PC-9 (cell line): ENCODE measurements at regions not wholly inside any gene's neighbourhood (a gene's known extent, or its start where the extent isn't known, plus 50 kb on each side); places are given as distances from the start of the nearest gene placed in this dataset.
"Not testable (repeated sequence)": the region's sequence is repeated elsewhere in the genome, so short reads cannot be mapped to it uniquely, and the experiment has no call there.

Experiments used
- BruUV-seq: library from RNA; stranded (reverse); fragments of 400-500 nt; replicated peaks from 2 replicates; lab custom pipeline; 2021; lab: Mats Ljungman, UMichigan
- CTCF ChIA-PET: fragments of 300-600 bp; sonication (Branson Sonifier 250); formaldehyde crosslinking; loops from one replicate; lab custom pipeline; 2022; ENCODE audit warnings: antibody characterized with exemption; lab: Charles Lee
- POLR2A ChIA-PET: fragments of 300-600 bp; sonication (Branson Sonifier 250); formaldehyde crosslinking; loops from one replicate; lab custom pipeline; 2022; ENCODE audit warnings: antibody characterized with exemption; ENCODE audit not compliant: unreplicated experiment; lab: Charles Lee
- DNase-seq, 2 experiments: peaks; one replicate each; pipeline versions ENCODE4 v3.0.0 to v3.0.0-alpha.2; 2015 to 2022; ENCODE audit warnings: mixed read lengths in 1 of 2
- H2AFZ ChIP-seq: fragments of 200-600 bp; sonication (generic); 2 replicates; pipeline ENCODE4 v1.8.1; 2017; ENCODE audit warnings: antibody characterized with exemption
- H3F3A ChIP-seq: fragments of 200-600 bp; sonication (generic); 2 replicates; pipeline ENCODE4 v1.8.1; 2017; ENCODE audit warnings: antibody characterized with exemption, mild to moderate bottlenecking, low read depth; ENCODE audit not compliant: insufficient read depth
- H3K27ac ChIP-seq: fragments of 200-600 bp; sonication (generic); 2 replicates; pipeline ENCODE4 v1.6.1; 2016; ENCODE audit warnings: mixed run types
- H3K27me3 ChIP-seq: fragments of 200-600 bp; sonication (generic); 2 replicates; pipeline ENCODE4 v1.6.1; 2016; ENCODE audit warnings: low read depth, mixed run types; ENCODE audit not compliant: insufficient read depth
- H3K36me3 ChIP-seq: fragments of 200-600 bp; sonication (generic); 2 replicates; pipeline ENCODE4 v1.6.1; 2016; ENCODE audit warnings: low read depth, mixed run types
- H3K4me1 ChIP-seq: fragments of 200-600 bp; sonication (generic); replicated peaks from 2 replicates; pipeline ENCODE4 v1.6.1; 2016; ENCODE audit warnings: mixed run types; ENCODE audit not compliant: insufficient read depth
- H3K4me2 ChIP-seq: fragments of 200-600 bp; sonication (generic); 2 replicates; pipeline ENCODE4 v1.6.1; 2017; ENCODE audit warnings: mixed run types
- H3K4me3 ChIP-seq: fragments of 200-600 bp; sonication (generic); 2 replicates; pipeline ENCODE4 v1.6.1; 2016; ENCODE audit warnings: mixed run types
- H3K79me2 ChIP-seq: fragments of 200-600 bp; sonication (generic); 2 replicates; pipeline ENCODE4 v1.6.1; 2017; ENCODE audit warnings: low read depth, mixed run types
- H3K9me2 ChIP-seq: fragments of 200-600 bp; sonication (generic); 2 replicates; pipeline ENCODE4 v1.8.1; 2017; ENCODE audit warnings: mild to moderate bottlenecking; ENCODE audit not compliant: insufficient read depth
- H3K9me3 ChIP-seq: fragments of 200-600 bp; sonication (generic); 2 replicates; pipeline ENCODE4 v1.8.1; 2016; ENCODE audit warnings: low read depth; ENCODE audit not compliant: insufficient read depth
- H4K20me1 ChIP-seq: fragments of 200-600 bp; sonication (generic); 2 replicates; pipeline ENCODE4 v1.8.1; 2017; ENCODE audit not compliant: insufficient read depth
- CTCF ChIP-seq: fragments of 200-600 bp; sonication (generic); conservative IDR thresholded peaks from 2 replicates; pipeline ENCODE4 v1.6.1; 2017; ENCODE audit warnings: mixed run types, antibody characterized with exemption, mild to moderate bottlenecking, moderate library complexity
- EZH2 ChIP-seq: fragments of 200-600 bp; sonication (generic); IDR thresholded peaks from 2 replicates; pipeline ENCODE4 v1.8.0; 2017; ENCODE audit warnings: antibody characterized with exemption, low read depth
- intact Hi-C: fragments of 100-400 bp; cut with micrococcal nuclease; formaldehyde crosslinking; loops from one replicate; pipeline ENCODE4 v1.10.0; 2022; ENCODE audit not compliant: unreplicated experiment

GRCh38 chr20:6698056-6698455 is 69.4 kb upstream of the BMP2 start:
- intact Hi-C loops: no loop called here
- Histone ChIP-seq H3K36me3 (no peaks in the 10 kb centered on the region), H3K27ac (no peak overlapping the region), H3K4me3 (no peak overlapping the region), H2AFZ (no peak overlapping the region), H4K20me1 (no peaks in the 10 kb centered on the region), H3K9me2 (no peaks in the 10 kb centered on the region), H3F3A (peaks cover 6% of the 10 kb centered on the region; the same call in 1 of the 2 replicates), H3K27me3 (no peaks in the 10 kb centered on the region), H3K79me2 (no peaks in the 10 kb centered on the region), H3K4me1 (peaks cover 30% of the 10 kb centered on the region), H3K4me2 (peak overlapping the region; percentile 34), H3K9me3 (no peaks in the 10 kb centered on the region)
- ChIA-PET POLR2A (no interaction called here), CTCF (no interaction called here)
- peak in 1 of 2 experiments; percentile 67 for DNase-seq
- BruUV-seq: no TSS peak
- TF ChIP-seq CTCF: no peak

GRCh38 chr20:6697228-6697972 is 70.1 kb upstream of the BMP2 start:
- H3K4me1 ChIP-seq: peaks cover 27% of the 10 kb centered on the region
- no peak overlapping the region for H3K27ac ChIP-seq
- no peaks in the 10 kb centered on the region for H3K36me3 ChIP-seq
- no peaks in the 10 kb centered on the region for H4K20me1 ChIP-seq
- ChIA-PET POLR2A (no interaction called here), CTCF (no interaction called here)
- no peaks in the 10 kb centered on the region for H3K9me2 ChIP-seq
- H2AFZ ChIP-seq: no peak overlapping the region
- no TSS peak for BruUV-seq
- DNase-seq: no peak
- no peaks in the 10 kb centered on the region for H3K27me3 ChIP-seq
- no peaks in the 10 kb centered on the region for H3K9me3 ChIP-seq
- intact Hi-C loops: no loop called here
- H3F3A ChIP-seq: peaks cover 6% of the 10 kb centered on the region; the same call in 1 of the 2 replicates
- no peak overlapping the region for H3K4me3 ChIP-seq
- peak overlapping the region; percentile 34; the same call in 1 of the 2 replicates for H3K4me2 ChIP-seq
- TF ChIP-seq EZH2: no peak
- TF ChIP-seq CTCF: no peak
- no peaks in the 10 kb centered on the region for H3K79me2 ChIP-seq

- no peaks in the 10 kb centered on the region for H3K79me2 ChIP-seq
- no TSS peak for BruUV-seq
- TF ChIP-seq EZH2 (no peak), CTCF (no peak)
- no peak overlapping the region for H2AFZ ChIP-seq
- H3K4me1 ChIP-seq: peaks cover 16% of the 10 kb centered on the region
- H3K4me2 ChIP-seq: no peak overlapping the region
- H3K36me3 ChIP-seq: no peaks in the 10 kb centered on the region
- no peak overlapping the region for H3K4me3 ChIP-seq
- no peak for DNase-seq
- H3K27me3 ChIP-seq: no peaks in the 10 kb centered on the region
- no peaks in the 10 kb centered on the region for H4K20me1 ChIP-seq
- intact Hi-C loops: no loop called here
- ChIA-PET CTCF (no interaction called here), POLR2A (no interaction called here)
- peaks cover 6% of the 10 kb centered on the region; the same call in 1 of the 2 replicates for H3F3A ChIP-seq
- no peaks in the 10 kb centered on the region for H3K9me2 ChIP-seq
- no peak overlapping the region for H3K27ac ChIP-seq
- H3K9me3 ChIP-seq: no peaks in the 10 kb centered on the region
Observed at GRCh38 chr20:6696001-6696400, 71.5 kb upstream of the BMP2 start.

GRCh38 chr20:6693808-6694198 is 73.7 kb upstream of the BMP2 start:
- H3F3A ChIP-seq, H3K27ac ChIP-seq, H2AFZ ChIP-seq, H3K9me2 ChIP-seq, H3K9me3 ChIP-seq, H3K36me3 ChIP-seq, BruUV-seq, H3K4me2 ChIP-seq, H4K20me1 ChIP-seq, H3K79me2 ChIP-seq, H3K4me3 ChIP-seq, POLR2A ChIA-PET, H3K27me3 ChIP-seq, intact Hi-C loops, DNase-seq, CTCF ChIA-PET: not testable (repeated sequence)
- H3K4me1 ChIP-seq: peaks cover 15% of the 10 kb centered on the region
